ENCODE measurements at regions not wholly inside any gene's neighbourhood (a gene's known extent, or its start where the extent isn't known, plus 50 kb on each side); places are given as distances from the start of the nearest gene placed in this dataset.

DNA sequence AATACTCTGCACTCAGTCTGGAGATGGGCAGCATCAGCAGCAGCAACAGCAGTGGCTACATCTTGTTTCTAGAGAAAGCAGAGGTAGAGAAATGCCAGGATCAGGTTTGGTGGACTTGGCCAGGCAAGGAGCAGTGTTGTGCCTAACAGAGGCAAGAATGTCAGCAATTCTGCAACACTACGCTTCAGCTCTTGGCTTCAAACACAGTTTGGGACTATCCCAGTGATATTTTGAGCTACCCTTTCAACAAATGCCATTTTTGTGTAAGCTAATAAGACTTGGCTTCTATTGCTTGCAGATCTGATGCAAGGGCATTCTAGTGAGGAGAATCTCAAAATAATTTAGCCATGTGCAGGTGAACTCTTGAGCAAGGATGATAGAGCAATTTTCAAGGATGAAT is 271.3 kb downstream of the PCDH20 start (continued):
- TF ChIP-seq, protein P1, sequence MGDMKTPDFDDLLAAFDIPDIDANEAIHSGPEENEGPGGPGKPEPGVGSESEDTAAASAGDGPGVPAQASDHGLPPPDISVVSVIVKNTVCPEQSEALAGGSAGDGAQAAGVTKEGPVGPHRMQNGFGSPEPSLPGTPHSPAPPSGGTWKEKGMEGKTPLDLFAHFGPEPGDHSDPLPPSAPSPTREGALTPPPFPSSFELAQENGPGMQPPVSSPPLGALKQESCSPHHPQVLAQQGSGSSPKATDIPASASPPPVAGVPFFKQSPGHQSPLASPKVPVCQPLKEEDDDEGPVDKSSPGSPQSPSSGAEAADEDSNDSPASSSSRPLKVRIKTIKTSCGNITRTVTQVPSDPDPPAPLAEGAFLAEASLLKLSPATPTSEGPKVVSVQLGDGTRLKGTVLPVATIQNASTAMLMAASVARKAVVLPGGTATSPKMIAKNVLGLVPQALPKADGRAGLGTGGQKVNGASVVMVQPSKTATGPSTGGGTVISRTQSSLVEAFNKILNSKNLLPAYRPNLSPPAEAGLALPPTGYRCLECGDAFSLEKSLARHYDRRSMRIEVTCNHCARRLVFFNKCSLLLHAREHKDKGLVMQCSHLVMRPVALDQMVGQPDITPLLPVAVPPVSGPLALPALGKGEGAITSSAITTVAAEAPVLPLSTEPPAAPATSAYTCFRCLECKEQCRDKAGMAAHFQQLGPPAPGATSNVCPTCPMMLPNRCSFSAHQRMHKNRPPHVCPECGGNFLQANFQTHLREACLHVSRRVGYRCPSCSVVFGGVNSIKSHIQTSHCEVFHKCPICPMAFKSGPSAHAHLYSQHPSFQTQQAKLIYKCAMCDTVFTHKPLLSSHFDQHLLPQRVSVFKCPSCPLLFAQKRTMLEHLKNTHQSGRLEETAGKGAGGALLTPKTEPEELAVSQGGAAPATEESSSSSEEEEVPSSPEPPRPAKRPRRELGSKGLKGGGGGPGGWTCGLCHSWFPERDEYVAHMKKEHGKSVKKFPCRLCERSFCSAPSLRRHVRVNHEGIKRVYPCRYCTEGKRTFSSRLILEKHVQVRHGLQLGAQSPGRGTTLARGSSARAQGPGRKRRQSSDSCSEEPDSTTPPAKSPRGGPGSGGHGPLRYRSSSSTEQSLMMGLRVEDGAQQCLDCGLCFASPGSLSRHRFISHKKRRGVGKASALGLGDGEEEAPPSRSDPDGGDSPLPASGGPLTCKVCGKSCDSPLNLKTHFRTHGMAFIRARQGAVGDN (IDR thresholded peaks at IDR 0.05) = no peak
- TF ChIP-seq BHLHE40 (IDR thresholded peaks at IDR 0.05; ENCODE audit: borderline replicate concordance in 1 of 2, low read depth in 2 of 2, low read length in 1 of 2) = no peak
- no peak for TF ChIP-seq BCL11A (IDR thresholded peaks at IDR 0.05; ENCODE audit: low read depth, low read length)

DNA sequence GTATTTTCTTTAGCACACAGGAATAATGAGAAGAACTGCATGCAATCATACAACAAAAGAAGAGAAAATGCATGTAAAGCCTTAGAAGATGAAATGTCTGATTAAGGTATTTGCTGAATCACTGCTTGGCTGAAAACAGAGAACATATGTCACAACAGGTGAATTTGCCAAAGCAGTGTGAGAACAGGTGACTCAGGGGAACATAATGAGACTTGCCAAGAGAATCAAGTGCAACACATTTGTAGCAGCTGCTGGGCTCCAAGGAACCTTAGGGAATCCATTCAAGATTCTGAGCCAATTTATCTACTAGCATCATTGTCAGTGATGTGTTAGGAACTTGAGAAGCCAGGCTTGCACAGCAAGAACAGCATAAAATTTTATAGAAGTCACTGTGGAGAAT is 273.1 kb downstream of the PCDH20 start:
- DNase-seq (ENCODE audit: low read depth, low spot score) = no peak
- SMC1A ChIA-PET (ENCODE audit: uncharacterized antibody, unreplicated experiment) = no interaction called here
- no peaks in the 10 kb centered on the region; the same call in 2 of the 3 replicates for H3K9me3 ChIP-seq (replicated peaks; ENCODE audit: control insufficient read depth, insufficient read depth, low read length)
- H4K20me1 ChIP-seq (ENCODE audit: control insufficient read depth, insufficient read depth) = no peaks in the 10 kb centered on the region
- CTCF ChIA-PET = no interaction called here
- no peak for ATAC-seq
- no peak overlapping the region for H3K27ac ChIP-seq (ENCODE audit: control insufficient read depth, insufficient read depth)
- in situ Hi-C loops (cut with MboI) = no loop called here
- no peaks in the 10 kb centered on the region for H3K36me3 ChIP-seq (ENCODE audit: control insufficient read depth in 2 of 2, insufficient read depth in 2 of 2, low read length in 1 of 2)
- RAD21 ChIA-PET (ENCODE audit: unreplicated experiment) = no interaction called here
- BruUV-seq (replicated peaks) = no TSS peak
- no peaks in the 10 kb centered on the region for H3K79me2 ChIP-seq (ENCODE audit: control insufficient read depth, insufficient read depth, low read length)
- no peak overlapping the region for H2AFZ ChIP-seq (ENCODE audit: control insufficient read depth, low read depth, low read length)
- no peak for FAIRE-seq
- POLR2A ChIA-PET = no interaction called here
- no peak for TF ChIP-seq POLR2AphosphoS2 (IDR thresholded peaks at IDR 0.05; ENCODE audit: low read depth, low read length)
- TF ChIP-seq BACH1 (IDR thresholded peaks at IDR 0.05; ENCODE audit: borderline replicate concordance) = no peak
- no peak for TF ChIP-seq SUPT20H (IDR thresholded peaks at IDR 0.05; ENCODE audit: borderline replicate concordance, control insufficient read depth, low read depth, low read length)
- no peak overlapping the region for H3K4me3 ChIP-seq
- no peaks in the 10 kb centered on the region for H3K4me1 ChIP-seq (ENCODE audit: control insufficient read depth, insufficient read depth, low read length)
- no peaks in the 10 kb centered on the region for H3K27me3 ChIP-seq (replicated peaks in 1 of 2; ENCODE audit: control insufficient read depth in 2 of 2, insufficient read depth in 2 of 2, low read length in 1 of 2)
- intact Hi-C loops (cut with micrococcal nuclease; ENCODE audit: unreplicated experiment) = no loop called here
- no peak overlapping the region for H3K9ac ChIP-seq (ENCODE audit: control insufficient read depth, insufficient read depth, low read length)
- no peak overlapping the region for H3K4me2 ChIP-seq (ENCODE audit: control insufficient read depth, insufficient read depth)

Measured in GM12878 (cell line).